Smooth muscle cell (in vitro differentiated cells): ENCODE measurements at regions not wholly inside any gene's neighbourhood (a gene's known extent, or its start where the extent isn't known, plus 50 kb on each side); places are given as distances from the start of the nearest gene placed in this dataset.

Experiments used
- DNase-seq: peaks from one replicate; lab custom pipeline; 2025; ENCODE audit not compliant: unreplicated experiment; lab: John Stamatoyannopoulos, UW
- H2AFZ ChIP-seq: fragments of 200-600 bp; sonication (generic); 2 replicates; pipeline ENCODE4 v1.6.0; 2016; ENCODE audit warnings: antibody characterized with exemption, low read depth, mild to moderate bottlenecking
- H3F3A ChIP-seq: fragments of 200-600 bp; sonication (generic); 2 replicates; pipeline ENCODE4 v1.6.0; 2017; ENCODE audit warnings: antibody characterized with exemption, low read depth
- H3K27ac ChIP-seq: fragments of 200-600 bp; sonication (generic); 2 replicates; pipeline ENCODE4 v1.5.1; 2016; ENCODE audit warnings: low read depth, mild to moderate bottlenecking
- H3K27me3 ChIP-seq: fragments of 200-600 bp; sonication (generic); 2 replicates; pipeline ENCODE4 v1.6.1; 2016; ENCODE audit warnings: low read depth, mild to moderate bottlenecking
- H3K36me3 ChIP-seq: fragments of 200-600 bp; sonication (generic); 2 replicates; pipeline ENCODE4 v1.5.1; 2016; ENCODE audit warnings: low read depth
- H3K4me1 ChIP-seq: fragments of 200-600 bp; sonication (generic); 2 replicates; pipeline ENCODE4 v1.5.1; 2016; ENCODE audit warnings: low read depth
- H3K4me2 ChIP-seq: fragments of 200-600 bp; sonication (generic); 2 replicates; pipeline ENCODE4 v1.6.0; 2016; ENCODE audit warnings: mild to moderate bottlenecking
- H3K4me3 ChIP-seq: fragments of 200-600 bp; sonication (generic); 2 replicates; pipeline ENCODE4 v1.5.1; 2016; ENCODE audit warnings: mild to moderate bottlenecking
- H3K79me2 ChIP-seq: fragments of 200-600 bp; sonication (generic); 2 replicates; pipeline ENCODE4 v1.6.0; 2016; ENCODE audit warnings: low read depth, mild to moderate bottlenecking
- H3K9ac ChIP-seq: fragments of 200-600 bp; sonication (generic); 2 replicates; pipeline ENCODE4 v1.6.0; 2016; ENCODE audit warnings: low read depth
- H3K9me3 ChIP-seq: fragments of 200-600 bp; sonication (generic); replicated peaks from 2 replicates; pipeline ENCODE4 v1.5.1; 2016; ENCODE audit warnings: low read depth
- H4K20me1 ChIP-seq: fragments of 200-600 bp; sonication (generic); 2 replicates; pipeline ENCODE4 v1.6.0; 2016; ENCODE audit warnings: low read depth
- WGBS: methylation state at CpG from one replicate; pipeline ENCODE4 v1.1.7; 2016; ENCODE audit warnings: low lambda C conversion rate; 5-methylcytosine and 5-hydroxymethylcytosine counted together
- TF ChIP-seq, protein P1 (sequence below): fragments of 200-600 bp; sonication (generic); IDR thresholded peaks from 2 replicates; pipeline ENCODE4 v1.5.1; 2017; ENCODE audit warnings: borderline replicate concordance, mild to moderate bottlenecking, antibody characterized with exemption; ENCODE audit not compliant: insufficient read depth, poor library complexity, severe bottlenecking

- no peak for DNase-seq
- Histone ChIP-seq H3K79me2 (no peaks in the 10 kb centered on the region), H3K4me2 (no peak overlapping the region), H4K20me1 (no peaks in the 10 kb centered on the region), H3K27me3 (no peaks in the 10 kb centered on the region), H3K27ac (no peak overlapping the region), H3K4me1 (no peaks in the 10 kb centered on the region), H2AFZ (no peak overlapping the region), H3F3A (no peaks in the 10 kb centered on the region), H3K36me3 (no peaks in the 10 kb centered on the region), H3K9me3 (no peaks in the 10 kb centered on the region), H3K9ac (no peak overlapping the region), H3K4me3 (no peak overlapping the region)
- 86% methylated on average over 1 of the region's 1 CpG for WGBS
- TF ChIP-seq, protein P1, sequence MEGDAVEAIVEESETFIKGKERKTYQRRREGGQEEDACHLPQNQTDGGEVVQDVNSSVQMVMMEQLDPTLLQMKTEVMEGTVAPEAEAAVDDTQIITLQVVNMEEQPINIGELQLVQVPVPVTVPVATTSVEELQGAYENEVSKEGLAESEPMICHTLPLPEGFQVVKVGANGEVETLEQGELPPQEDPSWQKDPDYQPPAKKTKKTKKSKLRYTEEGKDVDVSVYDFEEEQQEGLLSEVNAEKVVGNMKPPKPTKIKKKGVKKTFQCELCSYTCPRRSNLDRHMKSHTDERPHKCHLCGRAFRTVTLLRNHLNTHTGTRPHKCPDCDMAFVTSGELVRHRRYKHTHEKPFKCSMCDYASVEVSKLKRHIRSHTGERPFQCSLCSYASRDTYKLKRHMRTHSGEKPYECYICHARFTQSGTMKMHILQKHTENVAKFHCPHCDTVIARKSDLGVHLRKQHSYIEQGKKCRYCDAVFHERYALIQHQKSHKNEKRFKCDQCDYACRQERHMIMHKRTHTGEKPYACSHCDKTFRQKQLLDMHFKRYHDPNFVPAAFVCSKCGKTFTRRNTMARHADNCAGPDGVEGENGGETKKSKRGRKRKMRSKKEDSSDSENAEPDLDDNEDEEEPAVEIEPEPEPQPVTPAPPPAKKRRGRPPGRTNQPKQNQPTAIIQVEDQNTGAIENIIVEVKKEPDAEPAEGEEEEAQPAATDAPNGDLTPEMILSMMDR: no peak
These were observed 330.7 kb downstream of the KIF2B start for GRCh38 chr17:54153423-54153822.

DNA sequence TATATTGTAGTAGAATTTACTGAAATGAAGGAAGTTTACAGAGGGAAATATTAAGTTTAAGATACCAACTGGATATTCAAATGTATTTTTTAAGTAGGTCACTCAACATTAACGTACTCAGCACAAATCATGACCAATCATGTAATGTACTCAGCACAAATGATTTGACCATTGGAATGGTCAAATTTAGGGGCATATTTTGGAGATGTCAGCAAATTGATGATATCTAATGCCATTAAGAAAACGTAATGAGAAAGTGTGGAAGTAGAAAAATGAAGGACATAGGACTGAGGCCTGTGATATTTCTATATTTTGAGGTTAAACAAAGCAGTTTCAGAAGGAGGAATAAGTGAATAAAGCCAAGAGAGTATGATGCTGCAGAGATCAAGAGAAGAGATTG is 334.8 kb downstream of the KIF2B start:
- no peaks in the 10 kb centered on the region for H3K9me3 ChIP-seq
- no peaks in the 10 kb centered on the region for H3K4me1 ChIP-seq
- no peaks in the 10 kb centered on the region for H3K27me3 ChIP-seq
- H2AFZ ChIP-seq: no peak overlapping the region
- H3K36me3 ChIP-seq: no peaks in the 10 kb centered on the region
- no peak overlapping the region for H3K27ac ChIP-seq
- no peak overlapping the region for H3K4me2 ChIP-seq
- WGBS: 75% methylated on average over 2 of the region's 2 CpGs
- TF ChIP-seq, protein P1: no peak
- no peak for DNase-seq
- no peak overlapping the region for H3K9ac ChIP-seq
- H4K20me1 ChIP-seq: no peaks in the 10 kb centered on the region
- H3K79me2 ChIP-seq: no peaks in the 10 kb centered on the region
- H3K4me3 ChIP-seq: no peak overlapping the region
- no peaks in the 10 kb centered on the region for H3F3A ChIP-seq

- H3K36me3 ChIP-seq: no peaks in the 10 kb centered on the region
- no peak overlapping the region for H3K4me3 ChIP-seq
- no peak overlapping the region for H3K4me2 ChIP-seq
- H4K20me1 ChIP-seq: no peaks in the 10 kb centered on the region
- no peak for DNase-seq
- no peaks in the 10 kb centered on the region for H3K9me3 ChIP-seq
- H3K27ac ChIP-seq: no peak overlapping the region
- no peaks in the 10 kb centered on the region for H3K79me2 ChIP-seq
- no peaks in the 10 kb centered on the region for H3K27me3 ChIP-seq
- 26% methylated on average over 3 of the region's 3 CpGs for WGBS
- no peak overlapping the region for H2AFZ ChIP-seq
- H3F3A ChIP-seq: no peaks in the 10 kb centered on the region
- no peak overlapping the region for H3K9ac ChIP-seq
- TF ChIP-seq, protein P1: peak; percentile 74
- no peaks in the 10 kb centered on the region for H3K4me1 ChIP-seq
These were observed 349.6 kb downstream of the KIF2B start for GRCh38 chr17:54172096-54172984.

DNA sequence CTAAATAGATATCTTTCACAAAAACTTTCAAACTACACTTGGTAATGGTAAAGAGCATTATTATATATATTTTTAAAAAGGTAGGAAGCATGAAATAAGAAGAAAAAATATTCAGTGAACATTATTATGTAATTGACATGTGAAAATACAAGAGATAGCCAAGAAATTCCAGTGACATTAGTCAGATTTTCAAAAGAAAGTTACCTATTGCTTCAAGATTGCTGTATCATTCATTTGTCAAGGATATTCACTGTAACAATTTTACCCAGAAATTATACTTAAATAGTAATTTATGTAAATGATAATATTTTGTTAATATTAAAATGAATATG is 350.2 kb downstream of the KIF2B start:
- DNase-seq: no peak
- TF ChIP-seq, protein P1: no peak
- no peak overlapping the region for H3K27ac ChIP-seq
- H3K4me1 ChIP-seq: no peaks in the 10 kb centered on the region
- no peaks in the 10 kb centered on the region for H3F3A ChIP-seq
- no peak overlapping the region for H3K4me3 ChIP-seq
- H3K36me3 ChIP-seq: no peaks in the 10 kb centered on the region
- H3K9ac ChIP-seq: no peak overlapping the region
- no peaks in the 10 kb centered on the region for H3K9me3 ChIP-seq
- no peaks in the 10 kb centered on the region for H3K27me3 ChIP-seq
- H4K20me1 ChIP-seq: no peaks in the 10 kb centered on the region
- H3K79me2 ChIP-seq: no peaks in the 10 kb centered on the region
- H2AFZ ChIP-seq: no peak overlapping the region
- H3K4me2 ChIP-seq: no peak overlapping the region
